ENCODE measurements at regions not wholly inside any gene's neighbourhood (a gene's known extent, or its start where the extent isn't known, plus 50 kb on each side); places are given as distances from the start of the nearest gene placed in this dataset.
"Not testable (repeated sequence)": the region's sequence is repeated elsewhere in the genome, so short reads cannot be mapped to it uniquely, and the experiment has no call there.

- Histone ChIP-seq H3K9me2 (replicated peaks; ENCODE audit: control insufficient read depth, low read length) (no peaks in the 10 kb centered on the region), H3K4me2 (ENCODE audit: low read length) (no peak overlapping the region), H3F3A (ENCODE audit: control insufficient read depth, insufficient read depth) (no peaks in the 10 kb centered on the region), H3K9me3 (ENCODE audit: control insufficient read depth, insufficient read depth, low read length) (peaks cover 3% of the 10 kb centered on the region; the same call in 1 of the 2 replicates), H3K36me3 (ENCODE audit: control insufficient read depth, low read length) (no peaks in the 10 kb centered on the region), H3K27me3 (ENCODE audit: control insufficient read depth, low read length) (peaks cover 7% of the 10 kb centered on the region; the same call in 1 of the 2 replicates), H3K4me3 (ENCODE audit: low read length) (no peak overlapping the region), H4K20me1 (ENCODE audit: control insufficient read depth, insufficient read depth, low read depth, low read length) (no peaks in the 10 kb centered on the region), H3K4me1 (ENCODE audit: control insufficient read depth, low read length) (no peaks in the 10 kb centered on the region), H3K79me2 (ENCODE audit: control insufficient read depth, low read length) (no peaks in the 10 kb centered on the region), H3K27ac (ENCODE audit: low read depth, low read length) (no peak overlapping the region)
- no peak for TF ChIP-seq CTCF (IDR thresholded peaks at IDR 0.05; ENCODE audit: low read depth, low read length, poor library complexity, severe bottlenecking)
- TF ChIP-seq EZH2phosphoT487 (IDR thresholded peaks at IDR 0.05; ENCODE audit: borderline replicate concordance, low read length), result no peak
Measured at GRCh38 chr1:65083263-65083896, 64.6 kb upstream of the AK4 start.

- Histone ChIP-seq H3K4me1 (ENCODE audit: control insufficient read depth, low read length) (no peaks in the 10 kb centered on the region), H3K27ac (ENCODE audit: low read depth, low read length) (no peak overlapping the region), H3K9me2 (replicated peaks; ENCODE audit: control insufficient read depth, low read length) (no peaks in the 10 kb centered on the region), H4K20me1 (ENCODE audit: control insufficient read depth, insufficient read depth, low read depth, low read length) (no peaks in the 10 kb centered on the region), H3K4me2 (ENCODE audit: low read length) (no peak overlapping the region), H3K9me3 (ENCODE audit: control insufficient read depth, insufficient read depth, low read length) (peaks cover 3% of the 10 kb centered on the region; the same call in 1 of the 2 replicates), H3K79me2 (ENCODE audit: control insufficient read depth, low read length) (no peaks in the 10 kb centered on the region), H3K4me3 (ENCODE audit: low read length) (no peak overlapping the region), H3F3A (ENCODE audit: control insufficient read depth, insufficient read depth) (no peaks in the 10 kb centered on the region), H3K36me3 (ENCODE audit: control insufficient read depth, low read length) (no peaks in the 10 kb centered on the region), H3K27me3 (ENCODE audit: control insufficient read depth, low read length) (peaks cover 7% of the 10 kb centered on the region; the same call in 1 of the 2 replicates)
- TF ChIP-seq EZH2phosphoT487 (IDR thresholded peaks at IDR 0.05; ENCODE audit: borderline replicate concordance, low read length) (no peak), CTCF (IDR thresholded peaks at IDR 0.05; ENCODE audit: low read depth, low read length, poor library complexity, severe bottlenecking) (no peak)
Measured at GRCh38 chr1:65084066-65084465, 63.9 kb upstream of the AK4 start.

- not testable (repeated sequence) for H3K79me2 ChIP-seq (ENCODE audit: control insufficient read depth, low read length); H4K20me1 ChIP-seq (ENCODE audit: control insufficient read depth, insufficient read depth, low read depth, low read length); H3K36me3 ChIP-seq (ENCODE audit: control insufficient read depth, low read length); H3F3A ChIP-seq (ENCODE audit: control insufficient read depth, insufficient read depth); H3K4me3 ChIP-seq (ENCODE audit: low read length); H3K9me3 ChIP-seq (ENCODE audit: control insufficient read depth, insufficient read depth, low read length); H3K9me2 ChIP-seq (replicated peaks; ENCODE audit: control insufficient read depth, low read length); H3K4me2 ChIP-seq (ENCODE audit: low read length); H3K27me3 ChIP-seq (ENCODE audit: control insufficient read depth, low read length); H3K27ac ChIP-seq (ENCODE audit: low read depth, low read length); H3K4me1 ChIP-seq (ENCODE audit: control insufficient read depth, low read length)
Measured at GRCh38 chr1:65087519-65087918, 60.5 kb upstream of the AK4 start.

- H3K4me2 ChIP-seq (ENCODE audit: low read length), result no peak overlapping the region
- H3K27ac ChIP-seq (ENCODE audit: low read depth, low read length), result no peak overlapping the region
- H3F3A ChIP-seq (ENCODE audit: control insufficient read depth, insufficient read depth), result no peaks in the 10 kb centered on the region
- TF ChIP-seq EZH2phosphoT487 (IDR thresholded peaks at IDR 0.05; ENCODE audit: borderline replicate concordance, low read length) (no peak), CTCF (IDR thresholded peaks at IDR 0.05; ENCODE audit: low read depth, low read length, poor library complexity, severe bottlenecking) (no peak)
- no peaks in the 10 kb centered on the region for H3K9me2 ChIP-seq (replicated peaks; ENCODE audit: control insufficient read depth, low read length)
- H3K36me3 ChIP-seq (ENCODE audit: control insufficient read depth, low read length), result no peaks in the 10 kb centered on the region
- no peaks in the 10 kb centered on the region for H3K4me1 ChIP-seq (ENCODE audit: control insufficient read depth, low read length)
- H3K4me3 ChIP-seq (ENCODE audit: low read length), result no peak overlapping the region
- no peaks in the 10 kb centered on the region; the same call in 1 of the 2 replicates for H3K27me3 ChIP-seq (ENCODE audit: control insufficient read depth, low read length)
- H3K9me3 ChIP-seq (ENCODE audit: control insufficient read depth, insufficient read depth, low read length), result peaks cover 3% of the 10 kb centered on the region; the same call in 1 of the 2 replicates
- H4K20me1 ChIP-seq (ENCODE audit: control insufficient read depth, insufficient read depth, low read depth, low read length), result no peaks in the 10 kb centered on the region
- H3K79me2 ChIP-seq (ENCODE audit: control insufficient read depth, low read length), result no peaks in the 10 kb centered on the region
Measured at GRCh38 chr1:65090406-65090805, 57.6 kb upstream of the AK4 start.

Measured in DOHH2 (cell line).